IPS-18a (cell line): ENCODE measurements at regions not wholly inside any gene's neighbourhood (a gene's known extent, or its start where the extent isn't known, plus 50 kb on each side); places are given as distances from the start of the nearest gene placed in this dataset.

Source experiments
- H3K27ac ChIP-seq: one replicate; pipeline ENCODE4 v1.5.1; 2013; ENCODE audit warnings: low read length
- H3K27me3 ChIP-seq: one replicate; pipeline ENCODE4 v1.6.1; 2013; ENCODE audit warnings: mild to moderate bottlenecking, low read length; ENCODE audit not compliant: control insufficient read depth, insufficient read depth
- H3K36me3 ChIP-seq: one replicate; pipeline ENCODE4 v1.6.1; 2013; ENCODE audit warnings: low read depth, low read length; ENCODE audit not compliant: control insufficient read depth
- H3K4me1 ChIP-seq: one replicate; pipeline ENCODE4 v1.6.1; 2013; ENCODE audit warnings: low read depth, low read length; ENCODE audit not compliant: control insufficient read depth
- H3K4me3 ChIP-seq: one replicate; pipeline ENCODE4 v1.5.1; 2013; ENCODE audit warnings: low read length
- H3K9ac ChIP-seq: one replicate; pipeline ENCODE4 v1.6.1; 2013; ENCODE audit warnings: mild to moderate bottlenecking, low read length, moderate library complexity
- H3K9me3 ChIP-seq: one replicate; pipeline ENCODE4 v1.6.1; 2013; ENCODE audit warnings: low read depth, low read length; ENCODE audit not compliant: control insufficient read depth

DNA sequence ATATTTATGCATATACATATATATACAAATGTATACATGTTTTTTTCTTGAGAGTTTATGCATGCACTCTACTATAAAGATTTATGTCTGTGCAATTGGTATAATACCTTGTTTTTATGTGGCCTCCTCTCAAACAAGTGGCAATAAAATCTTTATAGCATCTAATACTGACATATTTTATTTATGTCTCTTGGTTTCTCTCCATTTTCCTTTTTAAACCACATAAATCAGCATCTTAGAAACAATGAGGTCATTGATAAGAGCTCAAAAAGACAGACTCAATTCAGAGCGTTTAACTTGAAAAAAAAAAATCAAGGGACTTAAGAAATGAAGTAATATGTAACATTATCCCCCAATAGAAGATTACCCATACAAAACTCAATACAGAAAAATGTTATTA is 1442.2 kb upstream of the ALCAM start:
- H3K27ac ChIP-seq: no peak overlapping the region
- no peaks in the 10 kb centered on the region for H3K27me3 ChIP-seq
- H3K4me3 ChIP-seq: no peak overlapping the region
- H3K9ac ChIP-seq: no peak overlapping the region
- H3K9me3 ChIP-seq: no peaks in the 10 kb centered on the region
- H3K36me3 ChIP-seq: no peaks in the 10 kb centered on the region
- no peaks in the 10 kb centered on the region for H3K4me1 ChIP-seq

DNA sequence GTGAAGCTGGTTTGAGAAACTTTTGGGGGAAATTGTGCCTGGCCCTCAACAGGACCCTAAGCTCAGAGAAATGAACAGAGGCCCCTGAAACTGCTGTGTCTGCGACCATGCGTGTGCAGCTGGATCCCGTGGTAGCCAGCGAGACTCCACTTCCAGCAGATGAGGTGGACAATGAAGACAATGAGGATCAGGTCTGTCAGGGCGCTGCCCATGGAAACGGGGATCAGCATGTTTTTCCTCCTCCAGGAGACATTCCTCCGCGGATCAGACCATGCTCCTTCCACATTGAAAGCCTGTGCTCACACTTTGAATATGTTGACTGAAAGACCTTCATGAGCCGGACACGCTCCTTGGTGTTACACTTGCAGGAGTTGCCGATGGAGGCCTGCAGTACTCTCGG is 1439.8 kb upstream of the ALCAM start:
- no peak overlapping the region for H3K9ac ChIP-seq
- no peak overlapping the region for H3K4me3 ChIP-seq
- no peaks in the 10 kb centered on the region for H3K36me3 ChIP-seq
- H3K4me1 ChIP-seq: no peaks in the 10 kb centered on the region
- no peaks in the 10 kb centered on the region for H3K9me3 ChIP-seq
- H3K27me3 ChIP-seq: no peaks in the 10 kb centered on the region
- no peak overlapping the region for H3K27ac ChIP-seq

DNA sequence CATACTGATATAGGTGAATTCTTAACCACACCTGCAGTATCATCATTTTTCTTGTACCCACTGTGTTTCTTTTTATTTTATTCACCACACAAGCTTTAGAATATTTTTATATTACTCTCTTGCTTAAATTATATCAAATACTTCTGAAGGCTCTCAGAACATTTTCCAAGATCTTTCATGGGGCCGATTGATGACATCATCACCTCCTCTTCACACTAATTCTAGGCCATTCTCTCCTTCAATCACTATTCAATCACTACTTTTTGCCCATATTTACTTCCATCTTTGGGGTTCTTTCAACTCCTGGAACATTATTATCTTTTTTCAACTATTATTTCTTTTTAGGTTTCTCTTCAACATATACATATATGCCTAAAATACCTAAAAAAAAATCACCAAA is 1438.8 kb upstream of the ALCAM start:
- Histone ChIP-seq H3K4me3 (no peak overlapping the region), H3K9ac (no peak overlapping the region), H3K36me3 (no peaks in the 10 kb centered on the region)

DNA sequence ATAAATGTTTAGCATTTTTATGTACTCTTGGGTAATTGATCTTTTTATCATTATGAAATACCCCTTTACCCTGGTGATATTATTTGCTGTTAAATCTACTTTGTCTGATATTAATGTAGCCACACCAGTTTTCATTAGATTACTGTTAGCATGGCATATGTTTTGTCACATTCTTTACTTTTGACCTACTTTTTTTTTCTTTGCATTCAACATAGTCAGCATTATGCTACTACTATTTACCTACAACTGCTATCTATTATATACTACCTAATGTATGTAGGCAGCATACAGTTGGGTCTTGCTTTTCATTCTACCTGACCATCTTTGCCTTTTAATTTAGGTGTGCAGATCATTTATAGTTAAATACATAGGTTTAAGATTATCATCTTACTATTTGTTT is 1429.6 kb upstream of the ALCAM start:
- Histone ChIP-seq H3K9ac (no peak overlapping the region), H3K9me3 (no peaks in the 10 kb centered on the region), H3K4me1 (no peaks in the 10 kb centered on the region), H3K4me3 (no peak overlapping the region), H3K36me3 (no peaks in the 10 kb centered on the region), H3K27me3 (no peaks in the 10 kb centered on the region), H3K27ac (no peak overlapping the region)

More for the DNA sequence above, 1438.8 kb upstream of the ALCAM start:
- H3K9me3 ChIP-seq: no peaks in the 10 kb centered on the region
- H3K4me1 ChIP-seq: no peaks in the 10 kb centered on the region
- no peaks in the 10 kb centered on the region for H3K27me3 ChIP-seq
- H3K27ac ChIP-seq: no peak overlapping the region

DNA sequence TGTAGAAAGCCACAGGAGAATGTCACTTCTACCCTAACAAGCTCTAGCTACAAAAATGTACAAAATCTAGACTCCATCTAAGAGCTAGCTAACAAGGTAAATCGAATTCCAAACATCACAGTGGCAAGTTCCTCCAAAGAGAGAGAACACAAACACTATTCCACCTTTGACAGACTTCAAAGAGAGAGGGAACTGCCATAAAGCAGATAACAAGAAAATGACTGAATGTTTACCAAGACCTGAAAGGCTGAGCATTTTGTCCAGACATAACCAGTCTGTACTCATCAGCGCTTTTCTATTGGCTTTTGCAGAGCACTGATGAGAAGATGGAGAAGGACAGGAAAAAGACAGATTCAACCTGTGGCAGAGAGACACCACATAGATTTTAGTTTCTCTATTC is 1419.6 kb upstream of the ALCAM start:
- H3K27me3 ChIP-seq: no peaks in the 10 kb centered on the region
- H3K9ac ChIP-seq: no peak overlapping the region
- no peaks in the 10 kb centered on the region for H3K4me1 ChIP-seq
- H3K4me3 ChIP-seq: no peak overlapping the region
- H3K9me3 ChIP-seq: no peaks in the 10 kb centered on the region
- H3K27ac ChIP-seq: no peak overlapping the region
- no peaks in the 10 kb centered on the region for H3K36me3 ChIP-seq

DNA sequence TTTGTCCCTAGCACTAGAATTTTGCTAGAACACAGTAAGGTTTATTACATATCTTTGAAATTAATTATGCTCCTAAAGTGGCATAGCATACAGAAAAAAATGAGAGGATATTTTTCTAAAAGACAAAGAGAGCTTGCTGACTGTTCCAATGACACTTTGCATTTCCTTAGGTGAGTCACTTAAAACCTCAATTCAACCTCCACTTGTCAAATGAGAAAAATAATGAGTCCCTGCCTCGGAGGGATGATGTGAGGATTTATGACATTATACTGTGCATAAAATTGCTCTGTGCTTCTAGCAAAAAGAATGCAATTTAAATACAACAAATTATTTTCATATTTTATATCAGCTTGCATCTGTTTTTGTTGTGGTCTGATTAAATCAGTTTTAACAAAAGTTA is 1417.0 kb upstream of the ALCAM start:
- H3K27me3 ChIP-seq: no peaks in the 10 kb centered on the region
- no peak overlapping the region for H3K9ac ChIP-seq
- H3K4me3 ChIP-seq: no peak overlapping the region
- no peak overlapping the region for H3K27ac ChIP-seq
- H3K9me3 ChIP-seq: no peaks in the 10 kb centered on the region
- no peaks in the 10 kb centered on the region for H3K36me3 ChIP-seq
- no peaks in the 10 kb centered on the region for H3K4me1 ChIP-seq

DNA sequence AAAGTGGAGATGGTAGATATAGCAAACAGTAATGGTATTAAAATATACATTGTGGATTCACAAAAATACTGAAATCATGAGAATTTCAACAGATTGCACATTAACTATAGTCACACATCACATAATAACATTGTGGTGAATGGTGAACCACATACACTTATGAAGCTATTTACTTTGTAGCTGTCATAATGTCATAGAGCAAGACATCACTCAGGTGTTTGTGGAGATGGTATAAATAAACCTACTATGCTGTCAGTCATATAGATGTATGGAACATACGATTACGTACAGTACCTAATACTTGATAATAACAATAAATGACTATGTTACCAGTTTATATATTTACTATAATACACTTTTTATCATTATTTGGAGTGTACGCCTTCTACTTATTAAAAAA is 1416.0 kb upstream of the ALCAM start:
- H3K4me1 ChIP-seq: no peaks in the 10 kb centered on the region
- H3K27ac ChIP-seq: no peak overlapping the region
- H3K9ac ChIP-seq: no peak overlapping the region
- no peak overlapping the region for H3K4me3 ChIP-seq
- no peaks in the 10 kb centered on the region for H3K27me3 ChIP-seq
- no peaks in the 10 kb centered on the region for H3K9me3 ChIP-seq
- no peaks in the 10 kb centered on the region for H3K36me3 ChIP-seq

DNA sequence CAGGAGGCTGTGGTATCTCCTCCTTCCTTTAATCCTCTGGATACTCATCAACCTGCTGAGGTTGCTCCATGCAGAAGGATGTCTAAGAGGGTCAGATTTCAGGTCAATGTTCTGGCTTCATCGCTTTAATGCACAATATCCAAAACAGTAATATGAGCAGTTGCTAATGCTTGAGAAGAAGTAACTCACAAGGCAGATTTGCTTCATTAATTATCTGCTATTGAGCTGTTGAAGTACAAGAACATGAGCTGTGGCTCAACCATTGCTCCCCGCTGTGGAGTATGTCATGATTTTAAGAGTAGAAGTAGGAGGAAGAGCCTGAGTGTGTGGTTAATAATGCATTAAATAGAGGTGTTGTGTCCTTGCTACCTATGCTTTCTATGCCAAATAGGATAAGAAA is 1412.9 kb upstream of the ALCAM start:
- Histone ChIP-seq H3K27ac (no peak overlapping the region), H3K36me3 (no peaks in the 10 kb centered on the region), H3K27me3 (no peaks in the 10 kb centered on the region), H3K4me1 (no peaks in the 10 kb centered on the region), H3K9ac (no peak overlapping the region), H3K9me3 (no peaks in the 10 kb centered on the region), H3K4me3 (no peak overlapping the region)

DNA sequence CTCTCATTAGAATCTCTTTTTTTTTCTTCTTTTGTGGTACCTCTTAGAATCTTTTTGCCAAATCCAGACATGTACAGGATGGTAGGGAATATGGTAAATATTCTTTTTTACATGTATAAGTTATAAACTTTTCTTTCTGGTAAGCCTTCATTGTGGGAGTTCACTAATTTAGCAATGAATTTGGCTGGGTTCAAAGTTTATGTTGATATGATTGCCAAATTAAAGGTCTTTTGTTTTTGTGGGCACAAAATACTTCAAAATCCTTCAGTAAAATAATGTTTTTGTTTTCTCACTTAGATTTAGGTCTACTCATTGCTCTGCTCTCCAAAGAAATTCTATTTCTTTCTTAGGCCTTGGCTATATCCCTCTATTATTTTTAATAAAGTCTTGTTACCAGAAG is 1405.9 kb upstream of the ALCAM start:
- H3K27me3 ChIP-seq: no peaks in the 10 kb centered on the region
- no peaks in the 10 kb centered on the region for H3K9me3 ChIP-seq
- no peak overlapping the region for H3K4me3 ChIP-seq
- H3K27ac ChIP-seq: no peak overlapping the region
- no peak overlapping the region for H3K9ac ChIP-seq
- no peaks in the 10 kb centered on the region for H3K36me3 ChIP-seq
- H3K4me1 ChIP-seq: no peaks in the 10 kb centered on the region

DNA sequence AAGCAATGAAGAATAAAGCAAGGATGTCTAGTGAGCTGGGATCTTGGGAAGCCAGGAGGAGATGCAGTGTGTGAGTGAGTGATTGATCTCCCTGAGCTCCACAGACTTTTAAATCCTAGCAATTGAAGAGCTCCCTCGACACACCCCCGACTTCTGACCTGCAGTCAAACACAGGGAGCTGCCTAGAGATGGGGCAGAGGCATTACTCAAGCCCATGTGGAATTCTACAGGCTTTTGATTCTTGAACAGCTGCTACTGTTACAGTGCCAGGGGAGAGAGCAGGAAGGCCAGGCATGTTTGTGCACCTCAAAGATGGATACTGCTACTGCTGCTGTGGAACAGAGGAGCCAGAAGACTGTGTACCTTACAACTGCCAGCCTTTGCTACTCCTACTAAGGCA is 1403.1 kb upstream of the ALCAM start:
- Histone ChIP-seq H3K4me3 (no peak overlapping the region), H3K4me1 (no peaks in the 10 kb centered on the region), H3K36me3 (no peaks in the 10 kb centered on the region), H3K27ac (no peak overlapping the region), H3K9me3 (no peaks in the 10 kb centered on the region), H3K9ac (no peak overlapping the region), H3K27me3 (no peaks in the 10 kb centered on the region)

DNA sequence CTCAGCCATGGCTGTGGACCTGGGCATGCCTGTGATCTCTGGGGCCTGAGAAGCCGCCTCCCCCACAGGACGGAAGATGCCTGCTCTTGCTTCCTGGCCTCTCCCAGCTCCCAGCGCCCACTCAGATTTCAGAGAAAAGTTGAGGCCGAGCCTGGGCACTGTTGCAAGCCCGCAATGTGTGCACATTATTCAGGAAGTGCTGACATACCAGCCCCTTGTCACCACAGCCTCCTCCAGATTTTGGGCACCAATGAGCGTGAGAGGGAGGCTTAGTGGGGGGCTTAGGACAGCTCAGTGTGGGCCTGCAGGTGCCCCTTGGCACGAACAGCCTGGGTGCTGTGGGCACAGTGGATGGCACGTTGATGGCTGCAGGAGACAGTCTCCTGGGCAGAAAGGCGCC is 1400.9 kb upstream of the ALCAM start:
- H3K9ac ChIP-seq: no peak overlapping the region
- H3K27me3 ChIP-seq: no peaks in the 10 kb centered on the region
- no peaks in the 10 kb centered on the region for H3K4me1 ChIP-seq
- no peak overlapping the region for H3K27ac ChIP-seq
- H3K36me3 ChIP-seq: no peaks in the 10 kb centered on the region
- no peak overlapping the region for H3K4me3 ChIP-seq
- no peaks in the 10 kb centered on the region for H3K9me3 ChIP-seq

DNA sequence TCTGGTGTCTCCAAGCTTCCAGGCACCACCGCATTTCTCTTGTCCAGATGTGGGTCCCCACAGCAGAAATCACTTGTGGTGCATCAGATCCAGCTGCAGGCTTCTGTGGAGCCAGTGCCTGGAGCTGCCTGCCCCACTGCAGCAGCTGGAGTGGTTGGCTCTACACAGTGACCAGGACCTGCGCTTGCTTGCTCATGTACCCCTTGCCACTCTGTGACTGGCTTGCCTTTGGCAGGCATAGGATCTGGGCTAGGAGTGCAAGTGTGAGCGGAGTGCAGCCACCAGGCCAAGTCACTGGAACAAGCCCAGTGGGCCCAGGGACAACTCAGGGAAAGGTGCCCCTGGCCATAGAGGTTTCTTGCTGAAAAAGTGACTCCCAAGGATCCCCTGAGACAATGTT is 1400.0 kb upstream of the ALCAM start:
- Histone ChIP-seq H3K4me1 (no peaks in the 10 kb centered on the region), H3K27ac (no peak overlapping the region), H3K27me3 (no peaks in the 10 kb centered on the region), H3K9me3 (no peaks in the 10 kb centered on the region), H3K36me3 (no peaks in the 10 kb centered on the region), H3K9ac (no peak overlapping the region), H3K4me3 (no peak overlapping the region)

DNA sequence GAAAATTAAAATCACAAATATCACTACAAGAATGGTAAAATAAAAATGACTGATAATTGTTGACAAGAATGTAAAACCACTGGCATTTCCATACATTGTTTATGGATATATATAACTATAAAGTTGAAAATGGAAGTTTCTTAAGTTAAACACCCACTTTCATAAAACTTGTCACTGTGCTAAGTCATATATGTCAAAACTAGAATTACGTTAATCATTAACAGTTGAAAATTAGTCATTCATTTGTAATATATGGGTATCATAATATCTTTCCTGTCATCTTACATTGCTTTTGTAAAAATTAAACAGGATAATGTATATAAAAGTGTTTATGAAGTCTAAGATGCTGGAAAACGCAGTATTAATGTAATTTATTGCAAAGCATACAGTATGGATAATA is 1398.6 kb upstream of the ALCAM start:
- no peaks in the 10 kb centered on the region for H3K36me3 ChIP-seq
- H3K9ac ChIP-seq: no peak overlapping the region
- no peaks in the 10 kb centered on the region for H3K27me3 ChIP-seq

More for the DNA sequence above, 1398.6 kb upstream of the ALCAM start:
- no peak overlapping the region for H3K27ac ChIP-seq
- H3K9me3 ChIP-seq: no peaks in the 10 kb centered on the region
- no peaks in the 10 kb centered on the region for H3K4me1 ChIP-seq
- H3K4me3 ChIP-seq: no peak overlapping the region
